K562 (cell line): ENCODE measurements at regions not wholly inside any gene's neighbourhood (a gene's known extent, or its start where the extent isn't known, plus 50 kb on each side); places are given as distances from the start of the nearest gene placed in this dataset.
A peak's percentile ranks its signal among the peaks of the same experiment; 100 is the strongest.
"Not testable (repeated sequence)": the region's sequence is repeated elsewhere in the genome, so short reads cannot be mapped to it uniquely, and the experiment has no call there.

ENCODE experiments used
- ATAC-seq: fragments of 200-7000 bp; cut with Tn5 transposase; 3 replicates; pipeline ENCODE4 v1.9.1; 2020; ENCODE audit warnings: moderate library complexity
- BruUV-seq: library from RNA; stranded (reverse); fragments of 400-500 nt; replicated peaks from 2 replicates; lab custom pipeline; 2021; lab: Mats Ljungman, UMichigan
- CTCF ChIA-PET: fragments of 300-600 bp; formaldehyde crosslinking; extraction: SDS; loops from one replicate; lab custom pipeline; 2021; ENCODE audit warnings: low intra/inter-chr PET ratio; lab: Yijun Ruan, JAX
- POLR2A ChIA-PET: fragments of 300-600, 350-650 bp; sonication (Branson Sonifier 250); formaldehyde crosslinking; extraction: SDS; loops from one replicate; lab custom pipeline; 2021; ENCODE audit warnings: antibody characterized with exemption, inconsistent platforms; lab: Yijun Ruan, JAX
- DNase-seq, 4 experiments: peaks; one replicate each; pipeline versions ENCODE4 v3.0.0 to v3.0.0-alpha.2; 2011 to 2018; ENCODE audit warnings: low spot score in 3 of 4, mixed read lengths in 3 of 4; ENCODE audit errors: extremely low read depth in 1 of 4
- FAIRE-seq: peaks from 2 replicates; lab custom pipeline; 2011; peaks lifted over from hg19 to GRCh38; lab: Jason Lieb, UNC
- H2AFZ ChIP-seq: 2 replicates; pipeline ENCODE4 v1.6.0; 2011; ENCODE audit warnings: low read depth, low read length, control low read depth, inconsistent platforms
- H3K27ac ChIP-seq: fragments of 200-600 bp; 3 replicates; pipeline ENCODE4 v1.8.0; 2011; ENCODE audit warnings: low read depth, mild to moderate bottlenecking, control low read depth, inconsistent platforms, low read length, moderate library complexity, mixed read lengths; ENCODE audit errors: extremely low read depth
- H3K27me3 ChIP-seq, 2 experiments: fragments of 300-600 bp in 1 of 2; 2 replicates in 1 of 2; 3 replicates in 1 of 2; pipeline versions ENCODE4 v1.6.0 to v1.8.0; 2011; ENCODE audit warnings: inconsistent platforms in 2 of 2, low read length in 2 of 2, mild to moderate bottlenecking in 1 of 2, mixed read lengths in 1 of 2, moderate library complexity in 1 of 2; ENCODE audit not compliant: control insufficient read depth in 2 of 2, insufficient read depth in 2 of 2
- H3K36me3 ChIP-seq: fragments of 300-600 bp; 3 replicates; pipeline ENCODE4 v1.8.0; 2011; ENCODE audit warnings: mild to moderate bottlenecking, low read length, inconsistent platforms; ENCODE audit not compliant: control insufficient read depth, insufficient read depth
- H3K4me1 ChIP-seq, 2 experiments: fragments of 200-600 bp in 1 of 2; replicated peaks in 1 of 2; 2 replicates in 1 of 2; 3 replicates in 1 of 2; pipeline versions ENCODE4 v1.5.1 to v1.8.0; 2011; ENCODE audit warnings: inconsistent platforms in 2 of 2, low read length in 2 of 2, mild to moderate bottlenecking in 1 of 2, mixed read lengths in 1 of 2, moderate library complexity in 1 of 2; ENCODE audit not compliant: control insufficient read depth in 2 of 2, insufficient read depth in 2 of 2
- H3K4me2 ChIP-seq: 2 replicates; pipeline ENCODE4 v1.6.1; 2011; ENCODE audit warnings: low read length, control low read depth, inconsistent platforms, mixed read lengths; ENCODE audit not compliant: insufficient read depth
- H3K4me3 ChIP-seq: fragments of 200-600 bp; sonication (generic), shearing (Covaris generic); 2 replicates; pipeline ENCODE4 v1.5.1; 2016; ENCODE audit warnings: control low read depth, inconsistent platforms
- H3K79me2 ChIP-seq: fragments of 200-600 bp; 3 replicates; pipeline ENCODE4 v1.8.0; 2011; ENCODE audit warnings: low read length, inconsistent platforms; ENCODE audit not compliant: control insufficient read depth, insufficient read depth
- H3K9ac ChIP-seq, 2 experiments: 2 replicates each; pipeline versions ENCODE4 v1.6.0 to v1.6.1; 2011; ENCODE audit warnings: low read depth in 2 of 2, low read length in 2 of 2, control low read depth in 1 of 2, inconsistent platforms in 1 of 2, mild to moderate bottlenecking in 1 of 2, mixed read lengths in 1 of 2; ENCODE audit not compliant: insufficient read depth in 1 of 2
- H3K9me1 ChIP-seq: one replicate; pipeline ENCODE4 v1.6.0; 2011; ENCODE audit warnings: inconsistent platforms, mild to moderate bottlenecking, low read length, moderate library complexity; ENCODE audit not compliant: control insufficient read depth, insufficient read depth
- H3K9me3 ChIP-seq: replicated peaks from 2 replicates; pipeline ENCODE4 v1.5.1; 2011; ENCODE audit warnings: low read depth, low read length, inconsistent platforms; ENCODE audit not compliant: control insufficient read depth, insufficient read depth
- H4K20me1 ChIP-seq: replicated peaks from 2 replicates; pipeline ENCODE4 v1.6.1; 2011; ENCODE audit warnings: low read length, inconsistent platforms, mixed read lengths; ENCODE audit not compliant: control insufficient read depth, insufficient read depth
- ELF4 ChIP-seq: fragments of 450-650 bp; formaldehyde crosslinking; IDR thresholded peaks from 2 replicates; pipeline ENCODE4 v1.4.0; 2022; ENCODE audit warnings: missing genetic modification characterization
- ZNF583 ChIP-seq: fragments of 250-450 bp; sonication (Bioruptor Pico); IDR thresholded peaks from 2 replicates; pipeline ENCODE4 v1.4.0; 2020
- ZNF584 ChIP-seq: fragments of 200-800 bp; sonication (Bioruptor generic); IDR thresholded peaks from 2 replicates; pipeline ENCODE4 v1.6.1; 2016; ENCODE audit warnings: low read depth, mild to moderate bottlenecking, missing genetic modification characterization, missing compliant biosample characterization
- WGBS: fragments of 100-300 bp; shearing (Covaris generic); methylation state at CpG from one replicate; pipeline ENCODE4 v1.1.6; 2016; ENCODE audit warnings: low coverage, mixed read lengths; ENCODE audit not compliant: insufficient coverage; ENCODE audit errors: missing lambda C conversion rate; 5-methylcytosine and 5-hydroxymethylcytosine counted together
- in situ Hi-C: fragments of 300-500 bp; cut with MboI; formaldehyde crosslinking; loops from 4 replicates; pipeline ENCODE4 v1.15.0; 2018; ENCODE audit warnings: inconsistent platforms, mixed read lengths
- intact Hi-C: fragments of 100-400 bp; cut with micrococcal nuclease; formaldehyde crosslinking; loops from 2 replicates; pipeline ENCODE4 v1.14.2; 2022
- TF ChIP-seq, protein P1 (sequence below), 3 experiments: fragments of 200-800 bp in 1 of 3; fragments of 250-450 bp in 1 of 3; fragments of 450-650 bp in 1 of 3; sonication (Bioruptor Pico) in 1 of 3; sonication (Bioruptor generic) in 1 of 3; formaldehyde crosslinking in 1 of 3; IDR thresholded peaks; 2 replicates each; pipeline versions ENCODE4 v1.6.1 to v1.8.0; 2016 to 2022; ENCODE audit warnings: mild to moderate bottlenecking in 2 of 3, missing genetic modification characterization in 2 of 3, missing compliant biosample characterization in 1 of 3, moderate library complexity in 1 of 3

DNA sequence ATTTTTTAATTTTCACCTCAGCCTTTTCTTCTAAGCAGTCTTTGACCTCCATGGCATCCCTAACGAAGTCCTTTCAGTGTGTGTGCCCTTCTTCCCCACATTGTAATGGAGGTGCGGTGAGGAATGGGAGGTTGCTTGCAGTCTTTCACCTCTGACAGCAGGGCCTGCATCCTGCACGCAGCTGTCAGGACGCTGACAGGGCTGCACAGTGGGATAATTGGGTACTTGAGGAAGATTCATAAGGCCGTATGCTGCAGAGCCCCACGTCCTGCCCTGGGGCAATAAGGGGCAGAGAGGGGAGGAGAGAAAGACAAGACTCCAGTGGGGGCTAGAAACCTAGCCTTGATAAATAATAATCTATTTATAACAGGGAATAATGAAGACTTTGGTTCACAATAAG is 184.7 kb downstream of the SAMD5 start:
- ChIA-PET CTCF (no interaction called here), POLR2A (interaction anchor here (1.0 kb wide), 1 partner anchor 23 kb away, joined by 3 read pairs; no protein-coding TSS in a partner anchor)
- FAIRE-seq (no peak), DNase-seq (no peak), ATAC-seq (no peak)
- WGBS = 82% methylated on average over 6 of the region's 6 CpGs
- no peak overlapping the region for H3K4me3 ChIP-seq
- H3K9me1 ChIP-seq = no peaks in the 10 kb centered on the region
- no peak overlapping the region for H3K4me2 ChIP-seq
- H3K9me3 ChIP-seq = no peaks in the 10 kb centered on the region
- 0 out of 5 replicates have a peak, but pooled peaks cover 0 to 8% of the 10 kb centered on the region in 2 experiments for H3K4me1 ChIP-seq
- H3K9ac ChIP-seq = peak overlapping the region in 1 of 2 experiments; percentile 18; a peak in 1 of 4 replicates
- H2AFZ ChIP-seq = no peak overlapping the region
- H3K27me3 ChIP-seq = no peaks in the 10 kb centered on the region
- intact Hi-C loops (no loop called here), in situ Hi-C loops (no loop called here)
- no TSS peak for BruUV-seq
- no peak overlapping the region for H3K27ac ChIP-seq
- TF ChIP-seq, protein P1, sequence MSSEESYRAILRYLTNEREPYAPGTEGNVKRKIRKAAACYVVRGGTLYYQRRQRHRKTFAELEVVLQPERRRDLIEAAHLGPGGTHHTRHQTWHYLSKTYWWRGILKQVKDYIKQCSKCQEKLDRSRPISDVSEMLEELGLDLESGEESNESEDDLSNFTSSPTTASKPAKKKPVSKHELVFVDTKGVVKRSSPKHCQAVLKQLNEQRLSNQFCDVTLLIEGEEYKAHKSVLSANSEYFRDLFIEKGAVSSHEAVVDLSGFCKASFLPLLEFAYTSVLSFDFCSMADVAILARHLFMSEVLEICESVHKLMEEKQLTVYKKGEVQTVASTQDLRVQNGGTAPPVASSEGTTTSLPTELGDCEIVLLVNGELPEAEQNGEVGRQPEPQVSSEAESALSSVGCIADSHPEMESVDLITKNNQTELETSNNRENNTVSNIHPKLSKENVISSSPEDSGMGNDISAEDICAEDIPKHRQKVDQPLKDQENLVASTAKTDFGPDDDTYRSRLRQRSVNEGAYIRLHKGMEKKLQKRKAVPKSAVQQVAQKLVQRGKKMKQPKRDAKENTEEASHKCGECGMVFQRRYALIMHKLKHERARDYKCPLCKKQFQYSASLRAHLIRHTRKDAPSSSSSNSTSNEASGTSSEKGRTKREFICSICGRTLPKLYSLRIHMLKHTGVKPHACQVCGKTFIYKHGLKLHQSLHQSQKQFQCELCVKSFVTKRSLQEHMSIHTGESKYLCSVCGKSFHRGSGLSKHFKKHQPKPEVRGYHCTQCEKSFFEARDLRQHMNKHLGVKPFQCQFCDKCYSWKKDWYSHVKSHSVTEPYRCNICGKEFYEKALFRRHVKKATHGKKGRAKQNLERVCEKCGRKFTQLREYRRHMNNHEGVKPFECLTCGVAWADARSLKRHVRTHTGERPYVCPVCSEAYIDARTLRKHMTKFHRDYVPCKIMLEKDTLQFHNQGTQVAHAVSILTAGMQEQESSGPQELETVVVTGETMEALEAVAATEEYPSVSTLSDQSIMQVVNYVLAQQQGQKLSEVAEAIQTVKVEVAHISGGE (CRISPR knock-in tag; IDR thresholded peaks at IDR 0.05) = no peak
- no peak for TF ChIP-seq ZNF584 (CRISPR knock-in tag)
- no peak for TF ChIP-seq ELF4 (CRISPR knock-in tag)
- TF ChIP-seq ZNF583 (CRISPR knock-in tag) = no peak
- H3K79me2 ChIP-seq = peaks cover 15% of the 10 kb centered on the region; the same call in 1 of the 3 replicates
- H3K36me3 ChIP-seq = peaks cover 14% of the 10 kb centered on the region; the same call in 1 of the 3 replicates
- no peaks in the 10 kb centered on the region for H4K20me1 ChIP-seq

DNA sequence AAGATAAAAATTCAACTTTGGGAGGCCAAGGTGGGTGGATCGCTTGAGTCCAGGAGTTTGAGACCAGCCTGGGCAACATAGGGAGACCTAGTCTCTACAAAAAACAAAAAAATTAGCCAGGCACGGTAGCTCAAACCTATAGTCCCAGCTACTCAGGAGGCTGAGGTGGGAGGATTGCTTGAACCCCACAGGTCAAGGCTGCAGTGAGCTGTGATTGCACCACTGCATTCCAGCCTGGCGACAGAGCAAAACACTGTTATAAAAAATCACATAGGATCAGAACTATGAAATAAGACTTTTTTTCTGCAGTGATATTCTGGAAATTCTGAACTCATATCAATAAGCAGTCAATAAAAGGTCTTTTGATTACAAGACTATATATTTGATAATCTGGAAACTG is 186.1 kb downstream of the SAMD5 start:
- H2AFZ ChIP-seq, H3K9me3 ChIP-seq, DNase-seq, H3K79me2 ChIP-seq, BruUV-seq, H3K4me3 ChIP-seq, H3K4me1 ChIP-seq, H4K20me1 ChIP-seq, H3K9ac ChIP-seq, H3K4me2 ChIP-seq, in situ Hi-C loops, H3K27ac ChIP-seq, H3K27me3 ChIP-seq, H3K9me1 ChIP-seq, FAIRE-seq, intact Hi-C loops, ATAC-seq: not testable (repeated sequence)
- POLR2A ChIA-PET = interaction anchor here (1.4 kb wide), 1 partner anchor 8 kb away, joined by 3 read pairs; no protein-coding TSS in a partner anchor
- CTCF ChIA-PET = interaction anchor here (0.7 kb wide), 1 partner anchor 486 kb away, joined by 3 read pairs; no protein-coding TSS in a partner anchor
- 80% methylated on average over 3 of the region's 3 CpGs for WGBS
- peaks cover 14% of the 10 kb centered on the region; the same call in 1 of the 3 replicates for H3K36me3 ChIP-seq
